ENCODE measurements at regions not wholly inside any gene's neighbourhood (a gene's known extent, or its start where the extent isn't known, plus 50 kb on each side); places are given as distances from the start of the nearest gene placed in this dataset.
"Not testable (repeated sequence)": the region's sequence is repeated elsewhere in the genome, so short reads cannot be mapped to it uniquely, and the experiment has no call there.

DNA sequence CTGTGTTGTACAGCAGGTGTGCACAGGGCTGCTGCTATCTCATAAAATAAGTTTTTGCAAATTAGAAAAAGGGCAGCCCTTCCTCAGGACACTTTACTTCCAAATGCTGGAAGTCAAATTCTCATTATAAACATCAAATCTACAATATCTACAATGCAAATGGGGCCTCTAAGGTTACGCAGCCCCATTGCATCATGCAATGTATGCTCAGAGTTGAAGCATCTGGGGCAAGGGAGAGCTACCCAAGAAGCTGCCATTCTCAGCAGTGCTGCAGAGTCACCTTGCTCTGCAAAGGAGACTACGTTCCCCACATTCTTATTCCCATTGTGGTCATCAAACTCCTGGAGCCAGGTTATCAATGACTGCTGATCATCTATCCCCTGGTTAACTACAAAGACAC lies 208.9 kb upstream of the POGK start:
- no peak for DNase-seq

DNA sequence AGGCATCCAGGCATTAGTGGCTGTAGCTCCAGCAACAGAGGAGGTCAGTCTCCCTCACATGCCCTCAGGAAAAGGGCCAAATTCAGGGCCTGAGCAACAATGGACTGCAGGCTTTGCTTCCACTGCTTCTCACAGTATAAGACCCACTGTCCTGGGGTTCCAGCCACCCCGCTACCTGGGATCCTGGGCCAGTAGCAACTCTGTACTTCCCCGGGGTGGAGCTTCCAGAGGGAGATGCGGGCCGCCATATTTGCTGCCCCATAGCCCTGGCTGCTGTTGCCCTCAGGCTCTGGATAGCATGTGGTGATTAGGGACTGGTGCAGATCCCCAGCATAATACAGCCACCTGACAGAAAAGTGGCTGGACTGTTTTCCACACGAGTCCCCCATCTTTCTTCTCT lies 201.1 kb upstream of the POGK start:
- no peak for DNase-seq

DNA sequence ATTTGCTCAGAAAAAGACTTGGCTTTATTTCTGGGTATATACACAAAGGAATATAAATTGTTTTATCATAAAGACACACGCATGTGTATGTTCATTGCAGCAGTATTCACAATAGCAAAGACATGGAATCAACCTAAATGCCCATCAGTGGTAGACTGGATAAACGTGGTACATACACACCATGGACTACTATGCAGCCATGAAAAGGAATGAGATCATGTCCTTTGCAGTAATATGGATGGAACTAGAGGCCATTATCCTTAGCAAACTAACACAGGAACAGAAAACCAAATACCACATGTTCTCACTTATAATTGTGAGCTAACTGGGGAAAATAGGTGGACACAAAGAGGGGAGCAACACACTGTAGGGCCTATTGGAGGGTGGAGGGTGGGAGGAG lies 182.0 kb upstream of the POGK start:
- not testable (repeated sequence) for DNase-seq

- DNase-seq, result not testable (repeated sequence)
These were observed 172.5 kb upstream of the POGK start for GRCh38 chr1:166666790-166667189.

- not testable (repeated sequence) for DNase-seq
These were observed 171.7 kb upstream of the POGK start for GRCh38 chr1:166667600-166667999.

DNA sequence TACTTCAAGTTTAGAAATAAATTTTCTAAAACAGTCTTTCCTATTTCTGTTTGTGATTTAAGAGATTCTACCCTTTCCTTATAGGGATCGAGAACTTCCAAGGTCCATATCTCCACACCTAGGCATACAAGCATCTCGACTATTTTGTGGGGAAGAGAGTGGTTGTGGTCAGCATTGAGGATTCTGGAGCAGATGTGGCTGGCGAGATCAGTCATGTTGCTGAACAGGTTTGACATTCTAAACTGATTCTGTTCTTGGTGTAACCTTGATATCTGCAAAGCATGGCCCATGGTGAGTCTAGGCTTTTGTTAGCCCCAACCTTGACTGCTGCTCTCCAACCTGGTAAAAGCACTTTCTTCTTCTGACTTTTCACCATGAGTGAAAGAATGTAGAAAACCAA lies 167.6 kb upstream of the POGK start:
- DNase-seq, result no peak

GRCh38 chr1:166673722-166674121 lies 165.6 kb upstream of the POGK start:
- no peak for DNase-seq

DNA sequence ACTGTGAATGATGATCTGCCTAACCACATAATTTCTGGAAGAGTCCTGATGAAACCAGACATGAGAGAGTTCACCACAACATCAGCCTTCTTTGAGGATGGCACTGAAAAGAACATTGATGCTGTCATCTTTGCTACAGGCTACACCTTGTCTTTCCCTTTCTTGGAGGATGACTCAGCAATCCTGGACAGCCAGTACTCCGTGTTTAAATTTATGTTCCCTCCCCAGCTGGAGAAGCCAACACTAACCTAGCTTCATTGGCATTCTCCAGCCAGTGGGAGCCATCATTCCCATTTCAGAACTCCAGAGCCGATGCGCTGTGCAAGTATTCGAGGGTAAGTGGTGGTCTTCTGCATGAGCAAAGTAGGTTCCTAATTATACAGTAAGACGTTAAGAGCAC lies 164.1 kb upstream of the POGK start:
- no peak for DNase-seq

DNA sequence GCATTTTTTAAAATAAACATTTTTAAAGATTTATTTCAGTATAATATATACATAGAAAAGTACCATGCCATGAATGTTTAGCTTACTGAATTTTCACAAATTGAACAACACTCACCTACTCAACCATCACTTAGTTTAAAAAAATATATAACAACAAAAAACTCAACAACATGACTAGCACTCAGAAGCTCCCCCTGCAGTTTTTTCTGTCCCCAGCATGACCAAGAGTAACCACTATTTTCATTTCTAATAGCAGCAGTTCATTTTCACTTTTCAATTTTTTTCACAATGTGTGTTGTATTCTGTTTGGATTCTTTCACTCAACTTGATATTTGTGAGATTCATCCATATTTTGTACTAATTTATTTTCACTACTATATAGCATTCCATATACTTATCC lies 162.3 kb upstream of the POGK start:
- no peak for DNase-seq

- no peak for DNase-seq
These were observed 159.9 kb upstream of the POGK start for GRCh38 chr1:166679369-166679768.

DNA sequence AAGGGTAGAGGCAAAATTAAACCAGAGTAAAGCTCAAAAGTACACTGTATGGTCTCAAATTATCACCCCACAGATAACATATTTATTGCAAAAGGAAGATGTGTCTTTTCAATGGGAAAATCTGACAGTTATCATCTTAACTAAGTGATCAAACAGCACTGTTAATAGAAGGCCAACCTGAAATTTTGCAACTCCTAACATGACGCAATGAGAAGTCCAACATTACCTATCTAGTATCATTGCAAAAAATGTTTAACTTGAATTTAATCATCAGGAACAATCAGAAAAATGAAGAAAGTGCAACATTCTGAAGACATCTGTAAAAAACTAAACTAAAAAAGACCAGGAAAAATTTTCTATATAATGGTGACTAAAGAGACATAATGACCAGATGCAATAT lies 156.7 kb upstream of the POGK start:
- DNase-seq, result no peak

DNA sequence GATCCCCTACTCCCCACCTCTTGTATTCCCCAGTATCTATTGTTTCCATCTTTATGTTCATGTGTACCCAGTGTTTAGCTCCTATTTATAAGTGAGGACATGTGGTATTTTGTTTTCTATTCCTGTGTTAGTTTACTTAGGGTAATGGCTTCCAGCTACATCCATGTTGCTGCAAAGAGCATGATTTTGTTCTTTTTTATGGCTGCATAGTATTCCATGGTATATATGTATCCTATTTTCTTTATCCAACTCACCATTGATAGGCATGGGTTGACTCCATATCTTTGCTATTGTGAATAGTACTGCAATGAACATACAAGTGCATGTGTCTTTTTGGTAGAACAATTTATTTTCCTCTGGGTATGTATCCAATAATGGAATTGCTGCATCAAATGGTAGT lies 154.6 kb upstream of the POGK start:
- not testable (repeated sequence) for DNase-seq

DNA sequence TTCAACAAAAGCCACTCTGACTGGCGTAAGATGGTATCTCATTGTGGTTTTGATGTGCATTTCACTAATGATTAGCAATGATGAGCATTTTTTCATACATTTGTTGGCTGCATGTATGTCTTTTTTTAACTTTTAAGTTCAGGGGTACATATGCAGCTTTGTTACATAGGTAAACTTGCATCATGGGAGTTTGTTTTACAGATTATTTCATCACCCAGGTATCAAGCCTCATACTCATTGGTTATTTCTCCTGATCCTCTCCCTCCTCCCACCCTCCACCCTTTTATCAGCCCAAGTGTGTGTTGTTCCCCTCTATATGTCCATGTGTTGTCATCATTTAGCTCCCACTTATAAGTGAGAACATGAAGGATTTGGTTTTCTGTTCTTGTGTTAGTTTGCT lies 154.1 kb upstream of the POGK start:
- no peak for DNase-seq

DNA sequence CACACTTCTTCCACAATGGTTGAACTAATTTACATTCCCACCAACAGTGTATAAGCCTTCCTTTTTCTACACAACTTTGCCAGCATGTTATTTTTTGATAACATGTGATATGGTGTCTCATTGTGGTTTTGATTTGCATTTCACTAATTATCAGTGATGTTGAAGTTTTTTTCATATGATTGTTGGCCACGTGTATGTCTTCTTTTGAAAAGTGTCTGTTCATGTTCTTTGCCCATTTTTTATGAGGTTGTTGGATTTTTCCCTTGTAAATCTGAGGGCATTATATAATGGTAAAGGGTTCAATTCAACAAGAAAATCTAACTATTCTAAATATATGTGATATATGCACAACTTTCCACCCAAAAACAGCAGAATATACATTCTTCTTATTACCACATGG lies 153.4 kb upstream of the POGK start:
- DNase-seq, result not testable (repeated sequence)

DNA sequence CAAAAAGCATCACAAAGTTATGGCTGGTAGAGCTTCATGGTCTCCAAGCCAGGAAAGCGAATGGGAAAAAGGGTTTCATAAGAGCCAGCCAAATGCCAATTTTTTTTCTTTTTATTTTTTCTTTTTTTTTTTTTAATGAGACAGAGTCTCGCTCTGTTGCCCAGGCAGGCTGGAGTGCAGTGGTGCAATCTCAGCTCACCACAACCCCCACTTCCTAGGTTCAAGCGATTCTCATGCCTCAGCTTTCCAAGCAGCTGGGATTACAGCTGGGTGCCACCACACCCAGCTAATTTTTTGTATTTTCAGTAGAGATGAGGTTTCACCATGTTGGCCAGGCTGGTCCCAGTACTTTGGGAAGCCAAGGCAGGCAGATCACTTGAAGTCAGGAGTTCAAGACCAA lies 148.7 kb upstream of the POGK start:
- not testable (repeated sequence) for DNase-seq

DNA sequence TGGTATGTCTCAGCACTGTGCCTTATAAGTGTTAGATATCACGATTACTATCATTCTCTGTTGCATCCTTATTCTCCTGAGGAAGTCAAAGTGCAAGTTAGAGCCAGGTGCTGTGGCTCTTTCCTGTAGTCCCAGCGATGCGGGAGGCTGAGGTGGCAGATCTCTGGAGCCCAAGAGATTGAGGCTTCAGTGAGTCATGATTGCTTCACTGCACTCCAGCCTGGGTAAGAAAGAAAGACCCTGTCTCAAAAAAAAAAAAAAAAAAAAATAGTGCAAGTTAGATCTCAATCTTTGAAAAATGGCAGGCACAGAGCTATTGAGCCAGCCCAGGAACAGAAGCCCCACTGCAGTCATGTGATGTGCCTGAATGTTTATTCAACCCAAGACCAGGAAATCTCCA lies 147.8 kb upstream of the POGK start:
- no peak for DNase-seq

GRCh38 chr1:166692346-166692745 lies 146.9 kb upstream of the POGK start:
- DNase-seq, result no peak

DNA sequence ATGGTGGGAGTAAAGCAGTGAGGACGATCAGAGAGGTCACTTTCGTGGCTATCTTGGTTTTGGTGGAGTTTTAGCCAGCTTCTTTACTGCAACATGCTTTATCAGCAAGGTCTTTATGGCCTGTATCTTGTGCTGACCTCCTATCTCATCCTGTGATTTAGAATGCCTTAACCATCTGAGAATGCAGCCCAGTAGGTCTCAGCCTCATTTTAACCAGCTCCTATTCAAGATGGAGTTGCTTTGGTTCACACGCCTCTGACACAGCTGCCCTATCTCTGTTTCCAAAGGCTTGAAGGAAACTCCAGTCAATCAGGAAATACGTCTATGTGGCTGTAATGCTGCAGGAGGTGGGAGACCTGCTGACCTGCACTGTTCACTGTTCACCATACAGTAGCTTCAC lies 146.1 kb upstream of the POGK start:
- no peak for DNase-seq

DNA sequence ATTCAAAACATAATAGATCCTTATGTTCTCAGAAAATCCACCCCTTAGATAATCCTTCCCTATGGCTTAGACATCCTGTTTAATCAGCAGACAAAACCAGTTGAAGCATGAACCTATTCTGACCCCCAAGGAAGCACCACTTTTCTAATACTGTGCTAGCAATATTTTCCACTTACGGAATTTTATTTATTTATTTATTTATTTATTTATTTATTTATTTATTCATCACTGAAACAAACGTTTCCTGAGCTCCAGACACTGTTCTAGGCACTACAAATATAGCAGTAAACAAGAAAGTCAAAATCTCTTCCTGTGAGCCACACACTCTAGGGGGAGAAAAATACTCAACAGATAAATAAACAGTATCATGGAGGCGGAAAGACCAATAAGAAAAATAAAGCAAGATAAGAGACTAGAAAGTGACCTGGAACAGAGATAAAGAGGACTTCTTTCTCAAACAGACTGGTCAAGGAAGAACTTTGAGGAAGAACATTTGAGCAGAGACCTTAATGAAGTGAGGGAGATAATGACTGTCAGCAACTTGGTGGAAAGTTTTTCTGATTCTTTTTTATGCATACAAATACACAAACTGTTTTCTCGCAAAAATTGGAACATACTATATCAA lies 145.5 kb upstream of the POGK start:
- no peak for DNase-seq

- no peak for DNase-seq
These were observed 144.2 kb upstream of the POGK start for GRCh38 chr1:166695115-166695514.

- DNase-seq, result not testable (repeated sequence)
These were observed 143.4 kb upstream of the POGK start for GRCh38 chr1:166695834-166696233.

- DNase-seq, result no peak
These were observed 140.5 kb upstream of the POGK start for GRCh38 chr1:166698771-166699170.

GRCh38 chr1:166699613-166700012 lies 139.7 kb upstream of the POGK start:
- no peak for DNase-seq

DNA sequence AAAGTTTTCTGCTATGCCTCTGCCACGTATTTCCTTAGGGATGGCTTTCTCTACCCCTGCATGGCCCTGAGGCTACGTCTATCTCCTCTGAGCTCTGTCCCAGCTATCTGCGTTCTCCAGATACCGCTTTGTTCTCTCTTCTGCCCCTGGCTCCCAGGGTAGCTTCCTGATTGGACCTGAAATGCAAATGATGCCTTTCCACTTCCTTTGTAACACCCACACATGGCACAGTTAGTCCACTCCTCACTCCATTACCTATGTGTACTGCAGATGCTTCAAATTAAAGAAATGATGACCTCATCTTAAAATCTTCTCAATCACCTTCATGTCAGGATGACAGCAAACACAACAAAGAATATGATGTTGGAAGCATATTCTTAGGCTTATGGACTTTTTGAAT lies 138.6 kb upstream of the POGK start:
- DNase-seq, result no peak

DNA sequence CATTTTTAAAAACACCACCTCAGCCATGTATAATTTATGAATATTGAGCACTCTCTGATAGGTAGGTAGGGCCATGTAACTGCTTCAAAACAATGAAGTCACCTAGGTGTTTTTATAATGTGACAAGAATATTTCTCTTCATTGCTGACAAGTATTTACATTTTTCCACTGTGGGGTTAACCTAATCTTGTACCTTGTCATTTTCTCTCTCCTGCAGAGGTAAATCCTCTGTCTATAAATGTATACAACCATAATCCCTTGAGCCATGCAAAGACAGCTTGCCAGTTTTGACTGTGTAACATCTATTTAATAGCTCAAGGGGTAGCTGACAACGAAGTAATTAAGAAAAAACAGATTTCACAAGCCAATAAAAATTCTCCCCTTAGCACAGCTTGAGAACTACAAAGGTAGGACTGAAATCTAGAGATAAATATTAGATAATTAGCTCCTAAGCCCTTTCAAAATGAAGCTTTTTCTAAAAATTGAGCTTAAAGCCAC lies 137.6 kb upstream of the POGK start:
- no peak for DNase-seq

DNA sequence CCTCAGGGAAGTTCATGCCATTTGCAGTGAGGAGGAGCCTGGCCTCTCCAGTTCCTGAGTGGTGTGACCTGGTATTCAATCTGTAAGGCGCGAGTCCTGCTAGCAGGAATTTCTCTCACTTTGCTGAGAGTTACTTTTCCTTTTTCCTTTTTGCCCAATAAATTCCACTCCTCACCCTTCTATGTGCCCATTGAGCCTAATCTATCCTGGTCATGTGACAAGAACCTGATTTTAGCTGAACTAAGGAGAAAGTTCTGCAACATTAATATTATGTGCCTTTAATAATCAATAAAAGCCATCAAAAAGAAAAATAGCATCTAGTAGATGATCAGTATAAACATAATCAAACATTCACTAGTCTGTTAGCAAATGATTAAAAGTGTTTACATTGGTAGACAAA lies 136.1 kb upstream of the POGK start:
- DNase-seq, result no peak
